Panc1 (cell line): ENCODE measurements at regions not wholly inside any gene's neighbourhood (a gene's known extent, or its start where the extent isn't known, plus 50 kb on each side); places are given as distances from the start of the nearest gene placed in this dataset.

Source experiments
- ATAC-seq: fragments of 200-7000 bp; cut with Tn5 transposase; 2 replicates; pipeline ENCODE4 v1.9.1; 2020; ENCODE audit warnings: mild to moderate bottlenecking, moderate library complexity
- BruUV-seq: library from RNA; stranded (reverse); fragments of 400-500 nt; replicated peaks from 2 replicates; lab custom pipeline; 2021; lab: Mats Ljungman, UMichigan
- CTCF ChIA-PET: fragments of 300-600 bp; sonication (Branson Sonifier 250); formaldehyde crosslinking; loops from one replicate; lab custom pipeline; 2022; ENCODE audit warnings: antibody characterized with exemption; lab: Charles Lee
- POLR2A ChIA-PET: fragments of 300-600 bp; sonication (Branson Sonifier 250); formaldehyde crosslinking; loops from one replicate; lab custom pipeline; 2022; ENCODE audit warnings: antibody characterized with exemption; lab: Charles Lee
- DNase-seq: peaks from one replicate; pipeline ENCODE4 v3.0.0-alpha.2; 2010; ENCODE audit warnings: low read depth, low spot score
- H3K27ac ChIP-seq: 2 replicates; pipeline ENCODE4 v1.5.1; 2011; ENCODE audit warnings: mild to moderate bottlenecking, low read length, inconsistent platforms
- H3K27me3 ChIP-seq: fragments of 200-500 bp; sonication (Bioruptor generic); 2 replicates; pipeline ENCODE4 v1.6.0; 2014; ENCODE audit warnings: low read length, inconsistent platforms; ENCODE audit not compliant: control insufficient read depth, insufficient read depth
- H3K36me3 ChIP-seq: fragments of 200-500 bp; sonication (Bioruptor generic); 2 replicates; pipeline ENCODE4 v1.5.1; 2014; ENCODE audit warnings: inconsistent platforms, mild to moderate bottlenecking, low read length, moderate library complexity; ENCODE audit not compliant: control insufficient read depth, insufficient read depth
- H3K4me1 ChIP-seq: 2 replicates; pipeline ENCODE4 v1.5.1; 2011; ENCODE audit warnings: inconsistent platforms, mild to moderate bottlenecking, low read length, moderate library complexity; ENCODE audit not compliant: control insufficient read depth, insufficient read depth
- H3K4me3 ChIP-seq, 2 experiments: 2 replicates each; pipeline ENCODE4 v1.5.1; 2011 to 2012; ENCODE audit warnings: low read depth in 2 of 2, low read length in 2 of 2, mild to moderate bottlenecking in 2 of 2, inconsistent platforms in 1 of 2, moderate library complexity in 1 of 2
- H3K9me3 ChIP-seq: fragments of 200-500 bp; sonication (Bioruptor generic); 2 replicates; pipeline ENCODE4 v1.5.1; 2014; ENCODE audit warnings: low read depth, mild to moderate bottlenecking, inconsistent platforms, low read length, moderate library complexity; ENCODE audit not compliant: control insufficient read depth, insufficient read depth
- CTCF ChIP-seq: fragments of 450-650 bp; IDR thresholded peaks from 2 replicates; pipeline ENCODE4 v1.5.1; 2017; ENCODE audit warnings: mild to moderate bottlenecking
- POLR2AphosphoS5 ChIP-seq: IDR thresholded peaks from 2 replicates; pipeline ENCODE4 v1.6.1; 2012; ENCODE audit warnings: mild to moderate bottlenecking, low read depth, low read length, moderate library complexity
- SIN3A ChIP-seq: IDR thresholded peaks from 2 replicates; pipeline ENCODE4 v1.6.1; 2012; ENCODE audit warnings: low read depth, mild to moderate bottlenecking, low read length, moderate library complexity, borderline replicate concordance; ENCODE audit not compliant: insufficient read depth
- TCF7L2 ChIP-seq: IDR thresholded peaks from 2 replicates; pipeline ENCODE4 v1.6.1; 2011; ENCODE audit warnings: mild to moderate bottlenecking, low read depth, low read length, inconsistent platforms
- in situ Hi-C: cut with HindIII; loops from 2 replicates; pipeline ENCODE4 v1.10.0; 2016; ENCODE audit warnings: low sequenced_read_pairs, low pct_unique_long_range_greater_than_20kb
- intact Hi-C: fragments of 100-400 bp; cut with micrococcal nuclease; formaldehyde crosslinking; loops from one replicate; pipeline ENCODE4 v1.10.0; 2022; ENCODE audit not compliant: unreplicated experiment
- TF ChIP-seq, protein P1 (sequence below), 2 experiments: IDR thresholded peaks; 2 replicates each; pipeline ENCODE4 v1.6.1; 2011 to 2012; ENCODE audit warnings: low read depth in 2 of 2, control low read depth in 1 of 2, low read length in 1 of 2, mild to moderate bottlenecking in 1 of 2, moderate library complexity in 1 of 2; ENCODE audit not compliant: insufficient read depth in 1 of 2

GRCh38 chr5:121596882-121597281, 254.8 kb upstream of the FTMT start:
- Histone ChIP-seq H3K27ac (no peak overlapping the region), H3K4me3 (no peak overlapping the region), H3K27me3 (no peaks in the 10 kb centered on the region), H3K36me3 (no peaks in the 10 kb centered on the region), H3K4me1 (no peaks in the 10 kb centered on the region), H3K9me3 (no peaks in the 10 kb centered on the region)
- no peak for ATAC-seq
- DNase-seq, result no peak
- ChIA-PET POLR2A (no interaction called here), CTCF (no interaction called here)
- BruUV-seq, result no TSS peak
- intact Hi-C loops, result no loop called here
- in situ Hi-C loops, result no loop called here
- TF ChIP-seq CTCF (no peak), TCF7L2 (no peak), POLR2AphosphoS5 (no peak), SIN3A (no peak)
- TF ChIP-seq, protein P1, sequence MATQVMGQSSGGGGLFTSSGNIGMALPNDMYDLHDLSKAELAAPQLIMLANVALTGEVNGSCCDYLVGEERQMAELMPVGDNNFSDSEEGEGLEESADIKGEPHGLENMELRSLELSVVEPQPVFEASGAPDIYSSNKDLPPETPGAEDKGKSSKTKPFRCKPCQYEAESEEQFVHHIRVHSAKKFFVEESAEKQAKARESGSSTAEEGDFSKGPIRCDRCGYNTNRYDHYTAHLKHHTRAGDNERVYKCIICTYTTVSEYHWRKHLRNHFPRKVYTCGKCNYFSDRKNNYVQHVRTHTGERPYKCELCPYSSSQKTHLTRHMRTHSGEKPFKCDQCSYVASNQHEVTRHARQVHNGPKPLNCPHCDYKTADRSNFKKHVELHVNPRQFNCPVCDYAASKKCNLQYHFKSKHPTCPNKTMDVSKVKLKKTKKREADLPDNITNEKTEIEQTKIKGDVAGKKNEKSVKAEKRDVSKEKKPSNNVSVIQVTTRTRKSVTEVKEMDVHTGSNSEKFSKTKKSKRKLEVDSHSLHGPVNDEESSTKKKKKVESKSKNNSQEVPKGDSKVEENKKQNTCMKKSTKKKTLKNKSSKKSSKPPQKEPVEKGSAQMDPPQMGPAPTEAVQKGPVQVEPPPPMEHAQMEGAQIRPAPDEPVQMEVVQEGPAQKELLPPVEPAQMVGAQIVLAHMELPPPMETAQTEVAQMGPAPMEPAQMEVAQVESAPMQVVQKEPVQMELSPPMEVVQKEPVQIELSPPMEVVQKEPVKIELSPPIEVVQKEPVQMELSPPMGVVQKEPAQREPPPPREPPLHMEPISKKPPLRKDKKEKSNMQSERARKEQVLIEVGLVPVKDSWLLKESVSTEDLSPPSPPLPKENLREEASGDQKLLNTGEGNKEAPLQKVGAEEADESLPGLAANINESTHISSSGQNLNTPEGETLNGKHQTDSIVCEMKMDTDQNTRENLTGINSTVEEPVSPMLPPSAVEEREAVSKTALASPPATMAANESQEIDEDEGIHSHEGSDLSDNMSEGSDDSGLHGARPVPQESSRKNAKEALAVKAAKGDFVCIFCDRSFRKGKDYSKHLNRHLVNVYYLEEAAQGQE (IDR thresholded peaks at IDR 0.05; ENCODE audit: insufficient read depth in 1 of 2, low read depth in 2 of 2, low read length in 1 of 2), result no peak

DNA sequence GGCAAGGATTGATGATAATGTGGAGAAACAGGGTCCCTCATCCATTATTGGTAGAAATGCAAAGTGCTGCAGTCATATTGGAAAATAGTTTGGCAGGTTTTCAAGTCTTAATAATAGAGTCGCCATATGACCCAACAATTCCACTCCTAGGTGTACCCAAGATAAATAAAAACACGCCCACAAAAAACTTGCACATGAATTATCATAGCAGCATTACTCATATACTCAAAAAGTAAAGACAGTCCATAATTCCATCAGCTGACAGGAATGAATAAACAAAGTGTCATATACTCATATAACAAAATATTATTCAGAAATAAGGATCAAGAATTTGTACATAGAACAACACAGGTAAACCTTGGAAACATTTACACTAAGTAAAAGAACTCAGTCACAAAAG, 242.9 kb upstream of the FTMT start:
- no peak overlapping the region for H3K27ac ChIP-seq
- intact Hi-C loops, result no loop called here
- TF ChIP-seq CTCF, result no peak
- TF ChIP-seq, protein P1 (IDR thresholded peaks at IDR 0.05; ENCODE audit: insufficient read depth in 1 of 2, low read depth in 2 of 2, low read length in 1 of 2), result no peak
- no peak for TF ChIP-seq POLR2AphosphoS5
- no peak for TF ChIP-seq TCF7L2
- TF ChIP-seq SIN3A, result no peak
- no peaks in the 10 kb centered on the region for H3K27me3 ChIP-seq
- ATAC-seq (no peak), DNase-seq (no peak)
- no TSS peak for BruUV-seq
- H3K36me3 ChIP-seq, result no peaks in the 10 kb centered on the region
- no peaks in the 10 kb centered on the region for H3K4me1 ChIP-seq
- ChIA-PET CTCF (no interaction called here), POLR2A (no interaction called here)
- no peaks in the 10 kb centered on the region for H3K9me3 ChIP-seq
- in situ Hi-C loops, result no loop called here
- H3K4me3 ChIP-seq, result no peak overlapping the region
